GM21825 (cell line): ENCODE measurements at regions not wholly inside any gene's neighbourhood (a gene's known extent, or its start where the extent isn't known, plus 50 kb on each side); places are given as distances from the start of the nearest gene placed in this dataset.
"Not testable (repeated sequence)": the region's sequence is repeated elsewhere in the genome, so short reads cannot be mapped to it uniquely, and the experiment has no call there.

Experiments
- ATAC-seq: cut with Tn5 transposase; IDR thresholded peaks from one replicate; pipeline ENCODE4 v1.9.1; 2021; ENCODE audit warnings: mild to moderate bottlenecking, moderate library complexity; ENCODE audit not compliant: unreplicated experiment

DNA sequence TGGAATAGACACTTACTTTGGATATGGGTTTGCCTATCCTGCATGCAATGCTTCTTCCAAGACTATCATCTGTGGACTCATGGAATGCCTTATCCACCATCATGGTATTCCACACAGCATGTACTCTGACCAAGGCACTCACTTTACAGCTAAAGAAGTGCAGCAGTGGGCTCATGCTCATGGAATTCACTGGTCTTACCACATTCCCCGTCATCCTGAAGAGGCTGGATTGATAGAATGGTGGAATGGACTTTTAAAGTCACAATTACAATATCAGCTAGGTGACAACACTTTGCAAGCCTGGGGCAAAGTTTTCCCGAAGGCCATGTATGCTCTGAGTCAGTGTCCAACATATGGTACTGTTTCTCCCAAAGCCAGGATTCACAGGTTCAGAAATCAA lies 199.1 kb downstream of the GJA1 start:
- not testable (repeated sequence) for ATAC-seq

DNA sequence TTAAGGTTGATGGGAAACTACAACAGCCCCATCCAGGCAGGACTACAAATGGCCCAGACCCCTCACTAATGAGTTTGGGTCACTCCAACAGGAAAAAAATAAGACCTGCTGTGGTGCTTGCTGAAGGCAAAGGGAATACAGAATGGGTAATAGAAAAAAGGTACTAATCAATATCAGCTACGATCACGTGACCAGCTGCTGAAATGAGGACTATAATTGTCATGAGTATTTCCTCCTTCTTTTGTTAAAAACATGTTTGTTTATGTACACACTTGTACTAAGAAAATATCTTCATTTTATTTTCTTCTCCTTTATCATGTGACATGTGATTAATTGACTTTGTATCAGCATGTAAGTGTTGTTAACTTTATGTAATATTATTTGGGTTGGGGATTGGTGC lies 199.9 kb downstream of the GJA1 start:
- no peak for ATAC-seq

DNA sequence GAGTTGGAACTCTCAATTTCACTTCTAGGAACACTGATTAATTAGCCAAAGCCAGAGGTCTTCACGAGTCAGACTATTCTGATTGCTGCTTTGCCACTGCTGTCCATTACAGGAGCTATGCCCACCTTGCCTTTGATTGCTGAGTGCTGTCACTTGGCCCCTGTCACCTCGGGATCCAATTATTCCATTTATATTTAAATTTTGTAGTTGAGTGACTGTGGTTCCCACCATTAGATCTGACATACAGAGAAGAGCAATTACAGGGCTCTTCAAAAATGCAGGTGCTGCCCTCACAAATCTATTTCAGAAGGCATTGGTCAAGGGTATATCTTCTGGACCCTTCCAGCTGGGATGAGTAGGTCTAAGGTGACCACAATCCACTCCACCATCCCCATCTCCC lies 200.8 kb downstream of the GJA1 start:
- ATAC-seq: not testable (repeated sequence)

DNA sequence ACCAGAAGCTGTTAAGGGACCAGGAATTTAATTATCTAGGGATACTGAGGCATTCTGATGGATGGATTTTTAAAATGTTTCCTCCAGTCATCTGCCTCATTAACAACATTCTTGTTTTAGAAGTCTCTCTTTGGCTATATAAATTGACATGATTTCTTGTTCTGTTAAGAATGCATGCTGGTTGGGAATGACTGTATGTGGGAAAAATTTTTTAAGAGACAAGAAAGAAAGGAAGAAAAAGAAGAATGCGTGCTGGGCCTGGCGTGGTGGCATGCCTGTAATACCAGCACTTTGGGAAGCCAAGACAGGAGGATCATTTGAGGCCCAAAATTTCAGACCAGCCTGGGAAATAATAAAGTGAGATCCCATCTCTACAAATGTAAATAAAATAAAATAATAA lies 203.6 kb downstream of the GJA1 start:
- ATAC-seq: no peak

DNA sequence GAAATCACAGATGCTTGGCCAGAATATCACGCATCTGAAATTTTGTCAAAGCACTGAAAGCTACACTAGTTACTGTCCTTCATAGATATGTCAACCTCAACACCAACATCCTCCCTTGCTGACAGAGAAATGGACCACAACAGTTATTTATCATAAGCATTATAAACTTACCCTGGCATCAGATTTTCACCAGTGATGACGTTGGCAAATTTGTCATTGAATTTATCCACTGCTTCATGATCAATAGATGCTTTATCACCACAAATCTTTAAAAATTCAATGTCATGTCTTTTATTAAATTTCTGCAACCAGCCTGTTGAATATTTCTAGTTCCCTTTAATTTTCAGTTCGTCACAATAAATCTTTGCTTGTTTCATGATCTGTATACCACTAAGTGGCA lies 205.7 kb downstream of the GJA1 start:
- no peak for ATAC-seq

DNA sequence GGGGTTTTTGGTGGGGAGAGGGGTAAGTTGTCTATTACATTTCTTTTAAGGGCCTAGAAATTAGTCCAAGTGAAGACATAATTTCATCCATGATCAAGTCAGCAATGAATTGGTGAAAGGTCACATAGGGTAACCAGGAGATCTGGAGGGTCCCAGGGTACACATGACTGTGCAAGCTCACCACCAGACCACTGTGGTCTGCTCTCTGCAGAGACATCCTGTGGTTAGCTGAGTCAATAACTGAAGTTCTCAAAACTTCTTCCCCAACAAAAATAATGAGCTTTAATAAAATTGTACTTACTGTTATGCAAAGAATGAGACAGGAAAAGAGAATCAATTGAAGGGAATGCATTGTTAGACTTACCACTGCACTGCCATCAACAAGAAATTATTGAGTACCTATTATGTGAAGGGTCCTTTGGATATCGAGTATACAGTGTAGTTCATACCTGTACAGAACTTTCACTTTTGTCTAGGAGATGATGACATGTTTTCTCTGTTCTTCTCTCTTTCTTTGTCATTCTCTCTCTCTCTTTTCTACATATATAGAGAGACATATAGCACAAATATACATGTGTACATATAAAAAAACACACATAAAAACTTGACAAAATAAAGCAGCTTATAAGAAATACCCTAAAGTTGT lies 209.8 kb downstream of the GJA1 start:
- ATAC-seq: no peak

DNA sequence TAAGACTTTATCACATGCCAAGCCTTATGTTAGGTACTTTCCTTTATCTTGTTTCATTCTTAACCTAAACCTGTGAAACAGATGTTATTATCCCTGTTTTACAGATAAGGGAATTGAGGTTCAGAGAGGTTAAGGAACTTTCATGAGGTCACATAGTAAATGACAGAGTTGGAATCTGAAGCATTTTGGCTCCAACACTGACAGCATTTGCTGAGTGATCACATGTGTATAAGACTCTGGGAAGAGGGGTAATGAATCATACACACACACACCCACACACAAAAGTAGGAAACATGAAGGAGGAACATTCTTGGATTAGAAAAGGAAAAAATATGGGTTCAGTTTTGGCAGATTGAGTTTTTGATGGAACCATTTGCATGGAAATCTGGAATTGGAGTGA lies 212.5 kb downstream of the GJA1 start:
- no peak for ATAC-seq

DNA sequence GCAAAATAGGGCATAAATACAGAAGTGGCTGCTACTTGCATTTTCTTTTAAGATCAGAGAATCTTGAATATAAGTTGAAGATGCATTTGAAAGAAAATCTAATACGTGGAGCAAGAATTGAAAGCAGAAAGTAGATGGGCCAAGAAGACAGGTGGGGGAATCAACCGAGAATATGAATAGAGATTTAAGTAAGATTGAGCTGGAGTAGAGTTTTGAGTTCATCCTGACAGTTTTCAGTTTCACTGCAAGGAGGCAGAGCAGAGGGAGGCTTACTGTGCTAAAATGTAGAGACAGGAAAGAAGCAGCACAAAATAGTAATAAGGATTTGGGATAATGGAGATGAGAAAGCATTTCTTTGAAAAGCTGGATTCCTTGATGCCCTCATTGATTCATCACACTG lies 214.5 kb downstream of the GJA1 start:
- no peak for ATAC-seq

DNA sequence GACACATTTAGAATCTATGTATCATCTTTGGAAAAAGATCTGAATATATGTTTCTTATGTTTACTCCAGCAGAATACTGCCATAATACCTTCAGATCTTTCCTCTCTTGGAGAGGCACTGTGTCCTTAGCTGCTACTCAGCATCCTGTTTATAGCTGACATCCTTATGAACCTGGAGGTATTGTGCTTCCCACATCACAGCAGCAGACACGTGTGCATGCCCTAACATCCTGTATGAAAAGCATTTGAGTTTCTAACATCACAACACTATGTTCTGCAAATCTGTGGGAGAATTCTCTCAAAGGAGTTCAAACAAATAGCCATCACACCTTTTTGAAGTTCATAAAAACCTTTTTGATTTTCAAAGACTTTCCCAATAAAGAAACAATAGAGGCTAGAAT lies 216.0 kb downstream of the GJA1 start:
- no peak for ATAC-seq

DNA sequence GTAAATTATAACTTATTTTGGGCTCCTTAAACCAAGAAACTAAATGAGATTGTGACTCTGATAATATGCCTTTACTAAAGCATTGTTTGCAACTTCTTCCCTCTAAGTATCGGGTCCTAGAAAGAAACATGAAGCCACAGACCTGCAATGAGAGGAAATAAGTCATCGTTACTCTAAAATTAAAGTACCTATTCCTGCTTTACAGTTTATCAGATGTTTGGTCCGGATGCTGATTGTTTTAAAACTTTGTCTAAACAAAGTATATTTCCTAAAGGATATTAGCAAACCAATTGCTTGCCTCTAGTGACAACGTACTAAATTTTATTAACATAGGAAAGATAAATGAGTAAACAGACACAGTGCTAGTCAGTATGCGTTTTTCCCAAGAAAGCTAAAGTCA lies 216.8 kb downstream of the GJA1 start:
- ATAC-seq: no peak

DNA sequence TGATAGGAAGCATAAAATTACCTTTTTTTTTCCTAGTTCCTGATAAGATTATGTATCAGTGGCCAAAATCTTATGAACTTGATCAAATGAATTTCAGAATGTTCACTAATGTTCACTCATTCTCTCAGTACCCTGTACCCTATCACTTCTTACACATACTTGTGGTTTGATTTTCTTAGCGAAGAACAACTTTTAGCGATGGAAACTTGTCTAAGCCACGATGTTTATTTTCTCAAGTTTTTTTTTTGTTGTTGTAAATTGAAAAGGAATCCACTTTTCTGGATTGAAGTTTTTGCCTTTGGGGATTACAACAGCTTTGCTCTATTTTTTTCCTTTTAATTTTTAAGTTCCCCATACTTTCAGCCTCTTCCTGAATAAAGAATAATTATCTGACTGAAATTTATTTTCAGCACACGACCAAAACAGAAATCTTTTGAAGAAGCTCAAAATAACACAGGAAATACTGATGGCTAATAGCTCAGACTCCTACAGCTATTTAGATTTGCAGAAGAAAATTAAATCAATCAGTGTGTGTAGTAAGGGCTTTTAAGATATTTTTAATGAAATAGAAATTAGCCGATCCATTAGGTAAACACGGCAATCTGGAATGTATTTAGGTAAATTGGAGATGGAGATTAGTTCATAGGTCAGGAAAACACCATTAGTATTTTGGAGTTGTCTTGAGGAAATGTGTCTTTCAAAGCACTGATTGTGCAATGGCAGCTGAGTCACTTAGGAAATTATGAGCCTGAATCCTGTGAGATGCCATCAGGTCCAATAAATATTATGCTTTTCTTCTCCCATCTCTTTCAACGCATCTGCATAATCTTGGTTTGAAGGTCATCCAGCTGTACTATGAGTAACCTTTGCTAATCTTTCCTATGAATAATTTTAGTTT lies 217.5 kb downstream of the GJA1 start:
- ATAC-seq: no peak

DNA sequence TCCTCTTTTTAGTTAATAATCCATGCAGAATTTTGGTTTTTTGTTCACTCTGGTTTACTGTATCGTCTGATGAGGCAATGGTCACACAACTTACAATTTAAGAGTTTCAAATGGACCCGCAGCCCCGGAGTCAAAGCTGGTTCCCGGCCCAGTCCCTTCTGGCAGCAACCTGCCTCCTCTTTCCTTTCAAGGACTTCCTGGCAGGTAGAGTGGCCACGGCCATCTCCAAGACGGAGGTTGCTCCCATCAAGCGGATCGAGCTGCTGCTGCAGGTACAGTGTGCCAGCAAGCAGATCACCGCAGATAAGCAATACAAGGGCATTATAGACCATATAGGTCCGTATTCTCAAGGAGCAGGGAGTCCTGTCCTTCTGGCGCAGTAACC lies 218.2 kb downstream of the GJA1 start:
- no peak for ATAC-seq

DNA sequence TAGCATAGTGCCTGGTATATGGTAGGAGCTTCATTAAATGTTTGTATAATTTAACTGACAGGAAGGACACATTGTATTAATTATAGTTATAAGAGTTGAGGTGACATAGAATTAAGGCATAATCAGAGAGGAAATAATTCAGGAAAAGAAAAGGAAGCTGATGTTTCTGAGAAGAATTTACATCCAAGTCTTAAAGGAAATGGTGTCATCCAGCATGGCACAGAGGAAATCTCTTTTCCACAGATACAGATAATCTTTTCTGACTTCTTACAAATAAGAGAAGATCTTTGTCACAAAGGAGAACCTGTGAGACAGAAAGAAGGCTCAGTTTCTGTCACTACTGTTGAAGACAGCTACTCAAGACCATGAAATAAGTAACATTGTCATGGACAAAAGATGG lies 222.5 kb downstream of the GJA1 start:
- ATAC-seq: no peak

DNA sequence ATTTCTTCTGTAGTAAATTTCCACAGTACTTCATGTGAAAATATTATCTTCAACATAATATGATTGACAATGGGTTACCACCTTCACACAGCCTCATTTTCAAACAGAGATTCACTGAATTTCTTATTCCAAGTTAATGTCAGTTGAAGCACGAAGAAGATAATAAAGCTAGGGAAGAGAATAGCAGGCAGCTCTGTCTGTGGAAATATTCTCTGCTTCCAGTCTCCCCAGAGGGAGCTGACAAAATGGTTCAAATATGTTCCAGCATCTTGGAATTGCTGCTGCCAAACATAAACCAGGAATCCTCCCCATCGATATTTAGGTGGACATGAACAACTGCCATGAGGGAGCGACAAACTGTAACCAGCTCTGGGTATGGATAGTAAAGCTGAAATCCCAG lies 224.8 kb downstream of the GJA1 start:
- ATAC-seq: no peak

DNA sequence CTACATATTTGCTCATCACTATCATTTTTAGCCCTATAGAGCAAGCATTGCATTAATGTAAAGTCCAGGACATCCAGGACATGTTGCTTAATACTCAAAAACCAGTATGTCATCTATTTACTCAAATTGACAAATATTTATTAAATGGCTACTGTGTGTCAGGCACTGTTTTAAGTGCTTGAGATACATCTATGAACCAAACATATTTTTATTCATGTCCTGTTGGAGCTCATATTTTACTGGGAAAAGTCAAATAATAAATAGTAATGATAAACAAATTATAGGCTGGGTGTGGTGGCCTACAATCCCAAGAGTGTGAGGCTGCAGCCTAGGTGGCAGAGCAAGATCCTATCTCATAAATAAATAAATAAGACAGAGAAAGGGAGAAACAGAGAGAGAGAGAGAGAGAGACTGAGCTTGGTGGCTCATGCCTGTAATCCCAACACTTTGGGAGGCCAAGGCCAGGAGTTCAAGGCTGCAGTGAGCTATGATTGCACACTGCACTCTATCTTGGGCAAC lies 227.9 kb downstream of the GJA1 start:
- ATAC-seq: no peak

DNA sequence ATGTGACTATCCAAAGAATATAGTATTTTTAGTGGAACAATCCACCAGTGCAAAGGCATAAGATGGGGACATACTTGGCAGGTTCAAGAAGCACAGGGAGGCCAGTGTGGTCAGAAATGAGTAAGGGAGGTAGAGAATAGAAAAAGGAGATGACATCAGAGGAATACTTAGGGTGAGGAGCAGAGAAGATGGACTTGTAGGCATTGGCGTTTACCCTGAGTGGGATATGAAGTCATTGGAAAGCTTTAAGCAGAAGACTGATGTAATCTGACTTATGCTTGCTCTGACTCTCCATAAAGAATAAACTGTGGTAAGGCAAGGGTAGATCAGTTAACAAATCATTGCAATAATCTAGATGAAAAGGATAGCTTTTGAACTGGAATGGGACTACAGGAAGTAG lies 228.7 kb downstream of the GJA1 start:
- ATAC-seq: no peak

DNA sequence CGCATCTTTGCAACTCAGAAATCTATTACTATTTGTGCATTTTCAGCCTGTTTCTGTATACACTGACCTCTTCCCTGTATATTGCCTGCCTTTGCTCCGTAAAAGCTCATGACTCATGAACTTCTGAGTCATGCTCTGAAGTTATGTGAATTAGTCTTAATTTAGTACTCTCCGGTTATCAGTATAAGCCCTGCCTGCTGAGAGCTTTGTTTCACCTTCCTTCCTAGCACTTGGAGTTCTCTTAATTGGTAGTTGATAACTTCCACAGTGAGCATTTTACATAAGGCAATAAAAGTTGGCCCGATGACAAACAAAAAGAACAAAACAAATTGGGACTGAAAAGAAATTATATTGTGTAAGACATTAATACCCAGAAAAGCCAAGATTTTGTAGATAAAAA lies 231.4 kb downstream of the GJA1 start:
- ATAC-seq: no peak

DNA sequence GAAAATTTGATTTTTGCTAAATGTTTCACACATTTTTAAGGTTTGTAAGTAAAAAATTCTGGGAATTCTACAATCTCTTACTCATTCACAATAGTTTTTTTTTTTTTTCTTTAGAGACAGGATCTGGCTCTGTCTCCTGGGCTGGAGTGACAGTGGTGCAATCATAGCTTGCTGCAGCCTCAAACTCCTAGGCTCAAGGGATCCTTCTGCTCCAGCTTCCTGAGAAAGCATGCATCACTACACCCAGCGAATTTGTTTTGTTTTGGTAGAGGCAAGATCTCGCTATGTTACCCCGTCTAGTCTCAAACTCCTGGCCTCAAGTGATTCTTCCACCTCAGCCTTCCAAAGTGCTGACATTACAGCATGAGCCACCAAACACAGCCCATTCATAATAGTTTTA lies 232.8 kb downstream of the GJA1 start:
- ATAC-seq: no peak

DNA sequence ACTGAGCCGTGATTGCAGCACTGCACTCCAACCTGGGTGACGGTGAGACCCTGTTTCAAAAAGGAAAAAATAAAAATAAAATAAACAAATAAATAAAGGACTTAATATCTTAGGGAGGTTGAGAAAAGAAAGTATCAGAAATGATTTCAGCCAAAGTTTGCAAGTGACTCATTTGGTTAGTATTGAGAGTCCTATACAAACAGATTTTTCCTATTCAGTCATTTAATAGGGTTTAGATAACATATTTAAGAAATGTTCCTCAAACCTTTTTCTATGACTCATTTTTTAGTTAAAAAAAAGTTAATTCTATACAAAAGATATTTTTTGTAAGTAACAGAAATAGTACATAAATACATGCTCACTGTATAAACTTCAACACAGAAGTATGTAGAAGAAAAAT lies 235.1 kb downstream of the GJA1 start:
- ATAC-seq: no peak

DNA sequence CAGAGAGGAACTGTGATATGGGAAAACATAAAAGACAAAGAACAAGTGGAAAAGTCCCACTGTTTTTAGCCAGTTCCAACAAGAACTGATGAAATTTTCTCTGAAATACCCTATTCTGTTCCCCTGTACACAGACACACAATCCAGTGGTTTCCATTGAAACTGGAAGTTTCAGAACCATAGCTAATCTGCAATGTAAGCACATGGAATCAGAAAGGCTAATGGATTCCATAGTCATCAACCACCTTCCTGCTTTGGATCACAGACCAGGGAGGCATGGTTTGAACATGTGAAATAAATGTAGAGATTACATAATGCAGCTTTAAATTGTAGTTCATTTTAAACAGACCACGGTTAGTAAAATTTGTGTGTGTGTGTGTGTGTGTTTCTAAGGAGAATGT lies 242.1 kb downstream of the GJA1 start:
- ATAC-seq: no peak

DNA sequence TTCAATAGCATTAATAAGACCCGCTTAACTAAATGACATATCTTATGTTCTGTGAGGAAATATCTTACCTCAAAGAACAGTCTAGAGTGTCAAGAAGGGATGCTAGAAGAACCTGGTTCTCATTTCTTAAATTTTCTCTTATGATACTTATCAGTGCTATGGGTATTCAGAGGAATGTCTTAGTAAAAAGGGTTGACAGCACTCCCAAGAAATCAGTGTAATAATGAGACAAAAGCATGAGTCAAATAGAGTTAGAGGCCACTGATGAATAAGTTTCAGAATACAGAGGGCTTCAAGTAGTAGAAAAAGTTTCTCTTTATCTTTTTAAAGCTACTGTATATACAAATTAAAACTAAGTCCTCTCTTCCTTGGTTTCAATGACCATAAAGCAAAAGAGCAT lies 242.8 kb downstream of the GJA1 start:
- ATAC-seq: no peak

DNA sequence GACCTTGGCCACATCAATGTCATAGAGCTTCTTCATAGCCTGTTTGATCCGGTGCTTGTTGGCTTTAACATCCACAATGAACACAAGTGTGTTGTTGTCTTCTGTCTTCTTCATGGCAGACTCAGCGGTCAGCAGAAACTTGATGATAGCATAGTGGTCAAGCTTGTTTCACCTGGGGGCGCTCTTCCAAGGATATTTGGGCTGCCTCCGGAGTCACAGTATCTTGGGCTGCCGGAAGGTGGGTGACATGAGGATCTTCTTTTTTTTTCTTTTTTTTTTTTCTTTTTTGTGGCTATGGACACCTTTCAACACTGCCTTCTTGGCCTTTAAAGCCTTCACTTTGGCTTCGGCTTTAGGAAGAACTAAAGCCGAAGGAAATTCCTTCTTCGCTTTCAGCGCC lies 244.6 kb downstream of the GJA1 start:
- ATAC-seq: no peak
